Ovary (tissue), 3 donors: ENCODE measurements at regions not wholly inside any gene's neighbourhood (a gene's known extent, or its start where the extent isn't known, plus 50 kb on each side); places are given as distances from the start of the nearest gene placed in this dataset.

Experiments used
- CTCF ChIP-seq, 3 donors: fragments of 450-650 bp in 2 of 3; fragments of 200-600 bp in 1 of 3; IDR thresholded peaks; one replicate each; pipeline versions ENCODE4 v1.5.1 to v1.8.0; 2016 to 2022; ENCODE audit warnings: antibody characterized with exemption in 3 of 3, mild to moderate bottlenecking in 1 of 3
- POLR2A ChIP-seq: fragments of 450-650 bp; IDR thresholded peaks from one replicate; pipeline ENCODE4 v1.6.1; 2017; ENCODE audit warnings: antibody characterized with exemption, mild to moderate bottlenecking, moderate library complexity
- donor health status: DM: no; HTN: no; CAD: no.

- no peak for TF ChIP-seq CTCF (IDR thresholded peaks at IDR 0.05)
- TF ChIP-seq POLR2A: no peak
These were observed 85.3 kb upstream of the ZBTB40 start for GRCh38 chr1:22366346-22366745.
